ENCODE measurements at regions not wholly inside any gene's neighbourhood (a gene's known extent, or its start where the extent isn't known, plus 50 kb on each side); places are given as distances from the start of the nearest gene placed in this dataset.

GRCh38 chr9:105048331-105048730 lies 120.4 kb upstream of the ABCA1 start:
- no peak for DNase-seq (ENCODE audit: low read depth)
- no peak for TF ChIP-seq CTCF (conservative IDR thresholded peaks at IDR 0.05; ENCODE audit: low read depth, low read length)
- H3K4me3 ChIP-seq (ENCODE audit: low read depth, low read length) = no peak overlapping the region

- no peak for DNase-seq (ENCODE audit: low read depth)
- no peak for TF ChIP-seq CTCF (conservative IDR thresholded peaks at IDR 0.05; ENCODE audit: low read depth, low read length)
- no peak overlapping the region for H3K4me3 ChIP-seq (ENCODE audit: low read depth, low read length)
Observed at GRCh38 chr9:105050296-105050695, 122.3 kb upstream of the ABCA1 start.

GRCh38 chr9:105051897-105052296 lies 123.9 kb upstream of the ABCA1 start:
- TF ChIP-seq CTCF (conservative IDR thresholded peaks at IDR 0.05; ENCODE audit: low read depth, low read length) = no peak
- no peak overlapping the region for H3K4me3 ChIP-seq (ENCODE audit: low read depth, low read length)
- no peak for DNase-seq (ENCODE audit: low read depth)

GRCh38 chr9:105052346-105052745 lies 124.4 kb upstream of the ABCA1 start:
- no peak overlapping the region for H3K4me3 ChIP-seq (ENCODE audit: low read depth, low read length)
- no peak for DNase-seq (ENCODE audit: low read depth)
- TF ChIP-seq CTCF (conservative IDR thresholded peaks at IDR 0.05; ENCODE audit: low read depth, low read length) = no peak

- DNase-seq (ENCODE audit: low read depth) = peak; percentile 94
- no peak for TF ChIP-seq CTCF (conservative IDR thresholded peaks at IDR 0.05; ENCODE audit: low read depth, low read length)
- no peak overlapping the region for H3K4me3 ChIP-seq (ENCODE audit: low read depth, low read length)
Observed at GRCh38 chr9:105053209-105053652, 125.3 kb upstream of the ABCA1 start.

GRCh38 chr9:105054491-105054890 lies 126.5 kb upstream of the ABCA1 start:
- no peak for TF ChIP-seq CTCF (conservative IDR thresholded peaks at IDR 0.05; ENCODE audit: low read depth, low read length)
- DNase-seq (ENCODE audit: low read depth) = peak; percentile 80

GRCh38 chr9:105055917-105056316 lies 128.0 kb upstream of the ABCA1 start:
- DNase-seq (ENCODE audit: low read depth) = no peak
- no peak overlapping the region for H3K4me3 ChIP-seq (ENCODE audit: low read depth, low read length)
- no peak for TF ChIP-seq CTCF (conservative IDR thresholded peaks at IDR 0.05; ENCODE audit: low read depth, low read length)

More at GRCh38 chr9:105054491-105054890, 126.5 kb upstream of the ABCA1 start:
- H3K4me3 ChIP-seq (ENCODE audit: low read depth, low read length) = no peak overlapping the region
